Activated CD8-positive, alpha-beta T cell treated with anti-CD3 and anti-CD28 coated beads for 36 hours (primary cell): ENCODE measurements at regions not wholly inside any gene's neighbourhood (a gene's known extent, or its start where the extent isn't known, plus 50 kb on each side); places are given as distances from the start of the nearest gene placed in this dataset.

Experiments used
- ATAC-seq: fragments of 200-7000 bp; cut with Tn5 transposase; one replicate; pipeline ENCODE4 v1.10.0; 2021; ENCODE audit warnings: mild to moderate bottlenecking, moderate library complexity
- CTCF ChIA-PET: fragments of 350-600 bp; sonication (Branson Sonifier 250); formaldehyde crosslinking; loops from one replicate; lab custom pipeline; 2021; ENCODE audit warnings: antibody characterized with exemption; lab: Charles Lee
- POLR2A ChIA-PET: fragments of 350-600 bp; sonication (Branson Sonifier 250); formaldehyde crosslinking; loops from one replicate; lab custom pipeline; 2021; ENCODE audit warnings: antibody characterized with exemption; lab: Charles Lee
- DNase-seq: peaks from one replicate; pipeline ENCODE4 v3.0.0-alpha.2; 2020
- H3K27ac Mint-ChIP-seq: one replicate; pipeline ENCODE4 v1.8.0; 2021; ENCODE audit warnings: mild to moderate bottlenecking, mixed read lengths
- H3K27me3 Mint-ChIP-seq: one replicate; pipeline ENCODE4 v1.8.0; 2021; ENCODE audit warnings: mixed read lengths
- H3K36me3 Mint-ChIP-seq: one replicate; pipeline ENCODE4 v1.8.0; 2021; ENCODE audit warnings: low read depth, mixed read lengths
- H3K4me1 Mint-ChIP-seq: one replicate; pipeline ENCODE4 v1.8.0; 2021; ENCODE audit warnings: low read depth, mixed read lengths
- H3K4me3 Mint-ChIP-seq: one replicate; pipeline ENCODE4 v1.8.0; 2021; ENCODE audit warnings: mild to moderate bottlenecking, moderate library complexity, mixed read lengths
- H3K9me3 Mint-ChIP-seq: one replicate; pipeline ENCODE4 v1.8.0; 2021; ENCODE audit warnings: mixed read lengths
- CTCF ChIP-seq: fragments of 200-600 bp; IDR thresholded peaks from one replicate; pipeline ENCODE4 v1.8.0; 2022; ENCODE audit warnings: antibody characterized with exemption, mild to moderate bottlenecking
- intact Hi-C: fragments of 100-400 bp; cut with micrococcal nuclease; formaldehyde crosslinking; loops from one replicate; pipeline ENCODE4 v1.10.0; 2022

DNA sequence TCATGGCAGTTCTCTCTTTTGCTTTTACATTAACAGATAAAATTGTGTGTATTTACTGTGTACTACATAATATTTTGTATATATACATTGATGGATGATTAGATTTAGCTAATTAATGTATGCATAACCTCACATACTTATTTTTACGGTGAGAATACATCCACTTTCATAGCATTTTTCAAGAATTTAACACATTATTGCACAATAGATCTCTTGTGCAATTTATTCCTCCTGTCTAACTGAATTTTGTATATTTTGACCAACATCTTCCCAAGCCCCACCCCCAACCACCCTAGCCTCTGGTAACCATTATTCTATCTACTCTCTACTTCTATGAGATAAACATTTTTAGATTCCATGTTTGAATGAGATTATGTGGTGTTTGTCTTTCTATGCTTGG is 194.7 kb downstream of the RBM26 start:
- no peak overlapping the region for H3K27ac Mint-ChIP-seq
- no peak for TF ChIP-seq CTCF
- DNase-seq (no peak), ATAC-seq (no peak)
- POLR2A ChIA-PET: no interaction called here
- H3K4me3 Mint-ChIP-seq: no peak overlapping the region
- no peaks in the 10 kb centered on the region for H3K36me3 Mint-ChIP-seq
- no peaks in the 10 kb centered on the region for H3K9me3 Mint-ChIP-seq
- peaks cover 3% of the 10 kb centered on the region for H3K27me3 Mint-ChIP-seq
- intact Hi-C loops: no loop called here
- CTCF ChIA-PET: interaction anchor here (0.5 kb wide), 1 partner anchor 50 kb away, joined by 3 read pairs; no protein-coding TSS in a partner anchor
- H3K4me1 Mint-ChIP-seq: no peaks in the 10 kb centered on the region

DNA sequence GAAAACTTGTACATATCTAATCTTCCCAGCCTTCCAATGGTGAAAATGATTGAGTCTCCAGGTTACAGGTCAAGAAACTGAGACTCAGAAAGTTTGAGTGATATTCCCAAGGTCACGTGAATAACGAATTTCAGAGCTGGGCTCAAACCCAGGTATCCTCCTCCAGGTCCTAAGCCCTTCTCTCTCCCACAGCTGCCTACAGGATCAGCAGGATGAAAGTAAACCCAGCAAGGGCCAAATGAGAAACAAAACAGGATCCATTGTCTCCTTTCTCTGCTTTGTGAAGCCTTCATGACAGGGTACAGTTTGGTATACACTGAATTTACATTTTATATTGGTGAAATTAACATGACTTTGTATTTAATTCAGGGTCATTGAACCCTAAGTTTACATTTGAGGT is 208.1 kb downstream of the RBM26 start:
- no peak for DNase-seq
- Mint-ChIP-seq H3K27ac (no peak overlapping the region), H3K4me3 (no peak overlapping the region), H3K27me3 (no peaks in the 10 kb centered on the region), H3K36me3 (no peaks in the 10 kb centered on the region), H3K4me1 (peaks cover 38% of the 10 kb centered on the region), H3K9me3 (no peaks in the 10 kb centered on the region)
- intact Hi-C loops: loop anchor here (10.0 kb wide), 1 partner anchor 207 kb away; the partner anchor contains the start of gene RBM26
- ChIA-PET CTCF (no interaction called here), POLR2A (no interaction called here)
- TF ChIP-seq CTCF: no peak
- ATAC-seq: no peak

- DNase-seq: no peak
- Mint-ChIP-seq H3K36me3 (no peaks in the 10 kb centered on the region), H3K4me3 (no peak overlapping the region), H3K9me3 (no peaks in the 10 kb centered on the region), H3K27me3 (no peaks in the 10 kb centered on the region), H3K4me1 (peaks cover 44% of the 10 kb centered on the region), H3K27ac (no peak overlapping the region)
- CTCF ChIA-PET: no interaction called here
- POLR2A ChIA-PET: no interaction called here
- intact Hi-C loops: loop anchor here (10.0 kb wide), 1 partner anchor 208 kb away; the partner anchor contains the start of gene RBM26
- ATAC-seq: no peak
- TF ChIP-seq CTCF: no peak
Observed at GRCh38 chr13:79196843-79197242, 209.2 kb downstream of the RBM26 start.

- H3K4me1 Mint-ChIP-seq: peaks cover 44% of the 10 kb centered on the region
- H3K9me3 Mint-ChIP-seq: no peaks in the 10 kb centered on the region
- POLR2A ChIA-PET: no interaction called here
- intact Hi-C loops: loop anchor here (10.0 kb wide), 1 partner anchor 208 kb away; the partner anchor contains the start of gene RBM26
- no peaks in the 10 kb centered on the region for H3K36me3 Mint-ChIP-seq
- ATAC-seq (peak; percentile 31), DNase-seq (no peak)
- H3K4me3 Mint-ChIP-seq: no peak overlapping the region
- H3K27me3 Mint-ChIP-seq: no peaks in the 10 kb centered on the region
- no peak overlapping the region for H3K27ac Mint-ChIP-seq
- no peak for TF ChIP-seq CTCF
- CTCF ChIA-PET: no interaction called here
Observed at GRCh38 chr13:79196366-79196765, 209.7 kb downstream of the RBM26 start.

DNA sequence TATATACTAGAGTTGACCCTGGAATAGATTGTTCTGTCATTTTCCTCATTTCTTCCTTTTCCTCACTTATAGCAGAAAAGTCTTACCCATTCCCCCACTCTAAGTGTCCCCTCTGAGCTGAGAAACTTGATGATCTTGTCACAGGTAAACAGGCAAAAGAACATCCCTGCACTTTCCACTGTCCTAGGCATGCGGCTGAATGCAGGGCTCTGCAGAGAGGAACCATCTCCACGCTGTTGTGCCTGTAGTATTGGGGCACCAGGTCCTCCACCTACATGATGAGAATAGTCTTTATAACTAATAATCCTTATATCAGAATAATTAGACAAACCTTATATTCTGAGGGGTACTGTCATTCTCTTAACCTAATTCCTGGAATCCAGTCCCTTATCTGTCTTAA is 211.3 kb downstream of the RBM26 start:
- ATAC-seq: peak; percentile 25
- Mint-ChIP-seq H3K27me3 (no peaks in the 10 kb centered on the region), H3K4me1 (peaks cover 44% of the 10 kb centered on the region), H3K36me3 (no peaks in the 10 kb centered on the region), H3K9me3 (no peaks in the 10 kb centered on the region), H3K27ac (peak overlapping the region; percentile 56), H3K4me3 (no peak overlapping the region)
- ChIA-PET POLR2A (interaction anchor here (1.5 kb wide), 1 partner anchor 211 kb away, joined by 3 read pairs; the partner anchor contains the start of gene RBM26), CTCF (interaction anchor here (1.2 to 1.4 kb wide), 3 partner anchors 12 to 197 kb away, joined by 3 to 5 read pairs (median 3); no protein-coding TSS in a partner anchor)
- intact Hi-C loops: loop anchor here (10.0 kb wide), 1 partner anchor 210 kb away; the partner anchor contains the start of gene RBM26
- TF ChIP-seq CTCF: no peak
- no peak for DNase-seq
